ENCODE measurements at regions not wholly inside any gene's neighbourhood (a gene's known extent, or its start where the extent isn't known, plus 50 kb on each side); places are given as distances from the start of the nearest gene placed in this dataset.
"Not testable (repeated sequence)": the region's sequence is repeated elsewhere in the genome, so short reads cannot be mapped to it uniquely, and the experiment has no call there.

DNA sequence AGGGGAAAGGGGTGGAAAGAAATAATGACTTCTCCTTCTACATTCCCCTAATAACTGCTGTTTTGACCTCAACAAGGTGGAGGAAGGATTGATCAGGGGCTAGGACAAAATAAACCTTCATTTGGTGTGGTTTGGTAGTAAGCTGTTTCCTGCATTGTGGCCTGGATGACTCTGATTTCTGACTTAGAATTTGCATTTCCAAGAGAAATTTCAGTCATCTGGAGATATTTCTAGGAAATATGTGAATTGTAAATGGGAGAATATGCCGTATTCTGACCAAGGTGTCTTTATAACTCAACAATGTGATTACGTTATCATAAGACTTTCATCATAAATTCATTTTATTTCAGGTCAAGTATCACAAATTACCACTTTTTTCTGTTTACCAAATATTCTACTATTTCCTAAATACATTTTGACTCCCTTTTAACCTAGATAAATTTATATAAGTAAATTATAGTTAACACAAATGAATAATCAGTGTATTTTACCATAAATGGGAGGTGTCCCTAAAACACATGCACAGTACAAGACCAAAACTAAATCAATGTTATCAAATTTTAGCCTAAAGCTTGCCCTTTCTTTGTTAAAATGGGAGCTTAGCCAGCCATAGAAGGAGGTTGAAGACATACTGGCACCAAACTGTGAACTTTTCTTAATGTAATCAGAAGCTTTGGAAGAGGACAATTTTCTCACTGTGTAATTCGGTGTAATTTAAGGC lies 828.8 kb downstream of the TMTC2 start:
- no peak overlapping the region for H3K27ac ChIP-seq
- no peak overlapping the region for H3K4me3 ChIP-seq (ENCODE audit: low read depth, low read length)
- in situ Hi-C loops (cut with HindIII; ENCODE audit: low pct_ligation_motif_present, low sequenced_read_pairs), result no loop called here
- no peak for DNase-seq
- no peak for TF ChIP-seq CTCF (IDR thresholded peaks at IDR 0.05; ENCODE audit: low read depth, low read length, missing control alignments)
- no peaks in the 10 kb centered on the region for H3K27me3 ChIP-seq (replicated peaks)
- no peaks in the 10 kb centered on the region for H3K36me3 ChIP-seq (replicated peaks)

DNA sequence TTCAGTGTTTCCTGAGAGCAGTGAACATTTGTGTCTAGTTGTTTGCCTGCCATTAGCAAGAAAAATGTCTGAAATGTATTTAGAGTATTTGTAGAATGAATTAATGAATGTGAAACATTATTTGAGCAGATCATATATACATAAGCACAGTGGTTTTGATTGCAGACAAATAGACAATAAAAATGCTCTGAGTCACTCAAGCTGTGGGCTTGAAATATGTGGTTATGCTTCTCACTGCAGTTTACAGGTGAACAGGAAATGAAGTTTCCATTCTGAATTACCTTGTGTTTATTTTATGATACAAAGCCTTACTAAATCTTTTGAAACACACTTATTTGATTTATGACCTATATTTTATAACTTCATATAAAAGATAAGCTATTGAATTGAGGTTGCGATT lies 827.7 kb downstream of the TMTC2 start:
- no peaks in the 10 kb centered on the region for H3K36me3 ChIP-seq (replicated peaks)
- H3K27me3 ChIP-seq (replicated peaks), result no peaks in the 10 kb centered on the region
- no peak for DNase-seq
- no peak overlapping the region for H3K4me3 ChIP-seq (ENCODE audit: low read depth, low read length)
- TF ChIP-seq CTCF (IDR thresholded peaks at IDR 0.05; ENCODE audit: low read depth, low read length, missing control alignments), result no peak
- in situ Hi-C loops (cut with HindIII; ENCODE audit: low pct_ligation_motif_present, low sequenced_read_pairs), result no loop called here
- no peak overlapping the region for H3K27ac ChIP-seq

DNA sequence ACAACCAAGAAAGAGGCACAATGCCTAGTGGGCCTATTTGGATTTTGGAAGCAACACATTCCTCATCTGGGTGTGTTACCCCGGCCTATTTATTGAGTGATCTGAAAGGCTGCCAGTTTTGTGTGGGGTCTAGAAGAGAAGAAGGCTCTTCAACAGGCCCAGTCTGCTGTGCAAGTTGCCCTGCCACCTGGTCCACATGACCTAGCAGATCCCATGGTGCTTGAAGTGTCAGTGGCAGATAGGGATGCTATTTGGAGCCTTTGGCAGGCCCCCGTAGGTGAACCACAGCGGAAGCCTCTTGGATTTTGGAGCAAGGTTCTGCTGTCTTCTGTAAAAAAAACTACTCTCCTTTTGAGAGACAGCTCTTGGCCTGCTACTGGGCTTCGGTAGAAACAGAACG lies 820.1 kb downstream of the TMTC2 start:
- no peak for TF ChIP-seq CTCF (IDR thresholded peaks at IDR 0.05; ENCODE audit: low read depth, low read length, missing control alignments)
- no peak for DNase-seq
- Histone ChIP-seq H3K36me3 (replicated peaks) (no peaks in the 10 kb centered on the region), H3K27me3 (replicated peaks) (no peaks in the 10 kb centered on the region), H3K27ac (no peak overlapping the region), H3K4me3 (ENCODE audit: low read depth, low read length) (no peak overlapping the region)
- in situ Hi-C loops (cut with HindIII; ENCODE audit: low pct_ligation_motif_present, low sequenced_read_pairs), result no loop called here

GRCh38 chr12:83505586-83505985 lies 818.9 kb downstream of the TMTC2 start:
- no peak for TF ChIP-seq CTCF (IDR thresholded peaks at IDR 0.05; ENCODE audit: low read depth, low read length, missing control alignments)
- H3K27ac ChIP-seq, result no peak overlapping the region
- in situ Hi-C loops (cut with HindIII; ENCODE audit: low pct_ligation_motif_present, low sequenced_read_pairs), result no loop called here
- no peak for DNase-seq
- H3K4me3 ChIP-seq (ENCODE audit: low read depth, low read length), result no peak overlapping the region
- H3K27me3 ChIP-seq (replicated peaks), result no peaks in the 10 kb centered on the region
- H3K36me3 ChIP-seq (replicated peaks), result no peaks in the 10 kb centered on the region

- DNase-seq; H3K36me3 ChIP-seq (replicated peaks); H3K27ac ChIP-seq; H3K4me3 ChIP-seq (ENCODE audit: low read depth, low read length); in situ Hi-C loops (cut with HindIII; ENCODE audit: low pct_ligation_motif_present, low sequenced_read_pairs); H3K27me3 ChIP-seq (replicated peaks): not testable (repeated sequence)
Measured at GRCh38 chr12:83499894-83500293, 813.2 kb downstream of the TMTC2 start.

DNA sequence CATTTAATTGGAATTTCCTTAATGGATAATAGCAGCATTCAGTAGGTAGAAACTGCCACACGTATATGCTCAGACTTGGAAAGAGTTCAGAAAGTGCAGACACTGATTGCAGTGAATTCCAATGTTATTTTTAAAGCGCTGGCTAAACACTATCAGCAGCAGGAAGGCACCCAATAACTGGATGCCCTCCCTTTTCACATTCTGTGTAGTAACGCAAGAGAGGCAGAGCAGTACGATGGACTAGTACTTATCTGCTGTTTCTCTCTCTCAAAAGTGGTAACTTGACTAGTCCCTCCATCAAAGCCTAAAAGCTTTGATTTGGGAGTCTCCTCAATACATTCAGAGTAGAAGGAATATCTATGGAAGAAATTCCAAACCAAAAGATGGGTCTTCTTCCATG lies 791.0 kb downstream of the TMTC2 start:
- Histone ChIP-seq H3K27me3 (replicated peaks) (no peaks in the 10 kb centered on the region), H3K27ac (no peak overlapping the region), H3K36me3 (replicated peaks) (no peaks in the 10 kb centered on the region), H3K4me3 (ENCODE audit: low read depth, low read length) (no peak overlapping the region)
- no peak for DNase-seq
- no peak for TF ChIP-seq CTCF (IDR thresholded peaks at IDR 0.05; ENCODE audit: low read depth, low read length, missing control alignments)
- in situ Hi-C loops (cut with HindIII; ENCODE audit: low pct_ligation_motif_present, low sequenced_read_pairs), result no loop called here
